Esophagus squamous epithelium (tissue), 4 donors: ENCODE measurements at regions not wholly inside any gene's neighbourhood (a gene's known extent, or its start where the extent isn't known, plus 50 kb on each side); places are given as distances from the start of the nearest gene placed in this dataset.

ENCODE experiments used
- POLR2A ChIP-seq, 4 donors: fragments of 450-650 bp; IDR thresholded peaks; one replicate each; pipeline ENCODE4 v1.6.1; 2017; ENCODE audit warnings: antibody characterized with exemption in 4 of 4, mild to moderate bottlenecking in 4 of 4, moderate library complexity in 3 of 4
- TF ChIP-seq, protein P1 (sequence below), 6 experiments: fragments of 450-650 bp in 4 of 6; fragments of 200-600 bp in 2 of 6; sonication (generic) in 2 of 6; IDR thresholded peaks; one replicate each; pipeline ENCODE4 v1.5.1; 2016 to 2019; ENCODE audit warnings: antibody characterized with exemption in 6 of 6, mild to moderate bottlenecking in 4 of 6, moderate library complexity in 4 of 6

DNA sequence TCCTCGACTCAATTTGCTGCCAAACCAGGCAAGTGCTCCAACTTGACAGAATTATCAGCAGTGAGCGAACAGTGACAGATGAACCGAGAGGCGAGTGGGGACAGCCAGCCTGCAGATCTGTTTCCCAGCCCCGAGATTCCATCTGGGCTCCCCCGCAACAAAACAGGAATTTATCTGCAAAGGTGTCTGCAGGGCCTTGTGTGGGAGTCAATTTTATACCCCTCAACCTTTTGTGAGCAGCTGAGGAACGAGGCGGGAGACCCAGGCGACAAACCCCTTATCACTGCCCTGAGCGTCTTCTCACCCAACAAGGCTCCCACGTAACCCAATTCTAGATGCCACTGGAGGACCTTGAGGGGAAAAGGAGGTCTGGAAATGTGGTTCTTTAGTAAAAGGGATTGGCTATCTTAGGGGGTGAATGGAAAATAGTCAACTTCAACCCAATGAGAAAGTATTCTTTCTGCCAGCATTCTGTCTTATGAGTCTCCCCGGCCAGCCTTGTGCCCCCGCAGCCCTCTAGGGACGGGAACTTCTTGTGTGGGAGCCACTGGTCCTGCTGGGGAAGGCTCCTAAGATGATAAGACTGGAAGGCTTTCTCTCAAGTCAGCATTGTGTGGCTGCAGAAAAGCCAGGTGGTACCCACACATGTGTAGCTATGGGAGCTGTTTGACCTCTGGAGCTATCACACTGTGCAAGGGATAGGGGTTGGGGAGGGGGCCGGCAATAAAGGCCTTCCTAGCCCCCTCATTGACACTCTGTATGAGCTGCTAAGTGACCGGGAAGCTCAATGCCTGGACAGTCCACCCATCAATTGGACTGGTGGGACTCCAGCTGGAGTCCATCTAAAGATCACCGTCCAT, 527.9 kb downstream of the SHQ1 start:
- TF ChIP-seq, protein P1, sequence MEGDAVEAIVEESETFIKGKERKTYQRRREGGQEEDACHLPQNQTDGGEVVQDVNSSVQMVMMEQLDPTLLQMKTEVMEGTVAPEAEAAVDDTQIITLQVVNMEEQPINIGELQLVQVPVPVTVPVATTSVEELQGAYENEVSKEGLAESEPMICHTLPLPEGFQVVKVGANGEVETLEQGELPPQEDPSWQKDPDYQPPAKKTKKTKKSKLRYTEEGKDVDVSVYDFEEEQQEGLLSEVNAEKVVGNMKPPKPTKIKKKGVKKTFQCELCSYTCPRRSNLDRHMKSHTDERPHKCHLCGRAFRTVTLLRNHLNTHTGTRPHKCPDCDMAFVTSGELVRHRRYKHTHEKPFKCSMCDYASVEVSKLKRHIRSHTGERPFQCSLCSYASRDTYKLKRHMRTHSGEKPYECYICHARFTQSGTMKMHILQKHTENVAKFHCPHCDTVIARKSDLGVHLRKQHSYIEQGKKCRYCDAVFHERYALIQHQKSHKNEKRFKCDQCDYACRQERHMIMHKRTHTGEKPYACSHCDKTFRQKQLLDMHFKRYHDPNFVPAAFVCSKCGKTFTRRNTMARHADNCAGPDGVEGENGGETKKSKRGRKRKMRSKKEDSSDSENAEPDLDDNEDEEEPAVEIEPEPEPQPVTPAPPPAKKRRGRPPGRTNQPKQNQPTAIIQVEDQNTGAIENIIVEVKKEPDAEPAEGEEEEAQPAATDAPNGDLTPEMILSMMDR (IDR thresholded peaks at IDR 0.05) = no peak
- TF ChIP-seq POLR2A (IDR thresholded peaks at IDR 0.05) = no peak
